Mesothelial cell of epicardium (in vitro differentiated cells): ENCODE measurements at regions not wholly inside any gene's neighbourhood (a gene's known extent, or its start where the extent isn't known, plus 50 kb on each side); places are given as distances from the start of the nearest gene placed in this dataset.
A peak's percentile ranks its signal among the peaks of the same experiment; 100 is the strongest.

Source experiments
- DNase-seq, 2 experiments: peaks; one replicate each; pipeline ENCODE4 v3.0.0; 2021; ENCODE audit warnings: low spot score in 2 of 2; ENCODE audit not compliant: unreplicated experiment in 2 of 2
- H3K27ac Mint-ChIP-seq: 2 replicates; pipeline ENCODE4 v1.8.0; 2021; ENCODE audit warnings: mixed read lengths
- H3K27me3 Mint-ChIP-seq: 2 replicates; pipeline ENCODE4 v1.8.0; 2021; ENCODE audit warnings: low read depth, mixed read lengths
- H3K36me3 Mint-ChIP-seq: 2 replicates; pipeline ENCODE4 v1.8.0; 2021; ENCODE audit warnings: mixed read lengths
- H3K4me1 Mint-ChIP-seq: 2 replicates; pipeline ENCODE4 v1.8.0; 2021; ENCODE audit warnings: mixed read lengths
- H3K4me3 Mint-ChIP-seq: 2 replicates; pipeline ENCODE4 v1.8.0; 2021; ENCODE audit warnings: mild to moderate bottlenecking, moderate library complexity, mixed read lengths
- H3K9me3 Mint-ChIP-seq: 2 replicates; pipeline ENCODE4 v1.8.0; 2021; ENCODE audit warnings: mixed read lengths
- TF ChIP-seq, protein P1 (sequence below): fragments of 200-600 bp; sonication (generic); IDR thresholded peaks from one replicate; pipeline ENCODE4 v1.5.0; 2021; ENCODE audit warnings: antibody characterized with exemption; ENCODE audit not compliant: unreplicated experiment

DNA sequence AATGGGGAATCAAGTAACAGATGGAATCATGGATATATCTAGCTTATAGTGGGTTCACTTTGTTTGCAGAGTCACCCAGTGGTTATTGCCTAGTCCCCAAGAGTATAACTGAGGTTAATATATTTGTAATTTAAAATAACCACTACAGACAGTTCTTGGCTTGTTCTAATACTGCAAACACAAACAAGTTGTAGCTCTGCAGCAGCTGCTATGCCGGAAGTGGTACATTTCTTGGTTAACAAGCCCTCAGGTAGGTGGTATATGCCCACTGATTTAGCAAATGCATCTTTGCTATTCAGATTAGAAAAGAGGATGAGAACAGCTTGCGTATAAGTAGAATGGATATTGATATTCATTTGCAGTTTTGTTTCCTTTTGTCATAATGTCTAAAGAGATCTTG is 984.2 kb downstream of the SQOR start:
- TF ChIP-seq, protein P1, sequence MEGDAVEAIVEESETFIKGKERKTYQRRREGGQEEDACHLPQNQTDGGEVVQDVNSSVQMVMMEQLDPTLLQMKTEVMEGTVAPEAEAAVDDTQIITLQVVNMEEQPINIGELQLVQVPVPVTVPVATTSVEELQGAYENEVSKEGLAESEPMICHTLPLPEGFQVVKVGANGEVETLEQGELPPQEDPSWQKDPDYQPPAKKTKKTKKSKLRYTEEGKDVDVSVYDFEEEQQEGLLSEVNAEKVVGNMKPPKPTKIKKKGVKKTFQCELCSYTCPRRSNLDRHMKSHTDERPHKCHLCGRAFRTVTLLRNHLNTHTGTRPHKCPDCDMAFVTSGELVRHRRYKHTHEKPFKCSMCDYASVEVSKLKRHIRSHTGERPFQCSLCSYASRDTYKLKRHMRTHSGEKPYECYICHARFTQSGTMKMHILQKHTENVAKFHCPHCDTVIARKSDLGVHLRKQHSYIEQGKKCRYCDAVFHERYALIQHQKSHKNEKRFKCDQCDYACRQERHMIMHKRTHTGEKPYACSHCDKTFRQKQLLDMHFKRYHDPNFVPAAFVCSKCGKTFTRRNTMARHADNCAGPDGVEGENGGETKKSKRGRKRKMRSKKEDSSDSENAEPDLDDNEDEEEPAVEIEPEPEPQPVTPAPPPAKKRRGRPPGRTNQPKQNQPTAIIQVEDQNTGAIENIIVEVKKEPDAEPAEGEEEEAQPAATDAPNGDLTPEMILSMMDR = no peak
- Mint-ChIP-seq H3K27me3 (no peaks in the 10 kb centered on the region), H3K4me1 (peaks cover 4% of the 10 kb centered on the region), H3K4me3 (no peak overlapping the region), H3K27ac (no peak overlapping the region), H3K36me3 (no peaks in the 10 kb centered on the region), H3K9me3 (peaks cover 3% of the 10 kb centered on the region)
- DNase-seq = no peak

DNA sequence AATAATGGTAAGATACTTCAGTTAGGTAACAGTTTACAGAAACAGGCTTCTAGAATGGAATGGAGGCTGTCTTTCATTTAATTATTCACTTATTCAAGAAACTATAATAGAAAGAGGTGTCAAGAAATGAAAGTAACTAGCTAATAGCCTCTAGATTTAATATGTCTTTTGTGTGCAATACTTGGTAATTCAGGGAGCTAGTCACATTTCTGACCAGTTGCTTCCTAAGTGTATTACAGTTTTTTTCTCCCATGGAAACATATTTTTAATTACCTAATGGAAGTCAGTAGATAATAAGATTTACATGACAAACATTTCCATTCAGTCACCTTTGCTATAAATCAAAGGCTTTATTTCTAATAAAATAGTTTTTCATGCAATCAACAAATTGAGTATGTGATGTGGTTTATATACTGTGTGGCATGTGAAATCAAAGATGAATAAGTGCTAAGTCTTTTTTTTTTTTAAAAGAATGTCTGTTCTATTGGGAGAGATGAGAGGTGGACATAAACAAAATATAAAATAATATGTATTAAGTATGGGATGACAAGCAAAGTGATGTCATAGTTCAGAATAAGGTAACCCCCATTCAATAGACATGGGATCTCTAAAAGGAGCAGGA is 985.7 kb downstream of the SQOR start:
- Mint-ChIP-seq H3K4me1 (peaks cover 4% of the 10 kb centered on the region), H3K27me3 (no peaks in the 10 kb centered on the region), H3K9me3 (peaks cover 16% of the 10 kb centered on the region), H3K27ac (no peak overlapping the region), H3K4me3 (no peak overlapping the region), H3K36me3 (peaks cover 8% of the 10 kb centered on the region)
- TF ChIP-seq, protein P1 = no peak
- DNase-seq = no peak

DNA sequence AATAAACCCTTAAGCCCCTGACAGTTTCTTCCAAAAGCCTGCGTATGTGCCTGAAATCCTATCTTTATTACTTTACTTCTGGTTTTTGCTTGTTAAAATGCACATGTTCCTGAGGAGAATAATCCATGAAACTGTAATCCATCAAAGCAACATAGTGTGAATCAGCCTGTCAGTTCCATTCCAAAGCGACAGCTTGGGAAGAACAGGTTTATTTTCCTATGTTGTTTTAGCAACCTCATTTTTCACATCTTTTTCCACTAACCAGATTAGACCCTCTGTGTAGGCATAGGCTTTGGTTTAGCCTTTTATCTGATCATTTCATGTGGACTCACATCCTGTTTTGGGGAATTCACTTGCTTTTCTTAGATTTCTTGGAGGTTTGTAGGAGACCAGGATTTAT is 988.0 kb downstream of the SQOR start:
- H3K36me3 Mint-ChIP-seq = peaks cover 13% of the 10 kb centered on the region
- TF ChIP-seq, protein P1 = no peak
- no peak overlapping the region for H3K27ac Mint-ChIP-seq
- peaks cover 34% of the 10 kb centered on the region for H3K9me3 Mint-ChIP-seq
- no peaks in the 10 kb centered on the region for H3K27me3 Mint-ChIP-seq
- peaks cover 4% of the 10 kb centered on the region for H3K4me1 Mint-ChIP-seq
- no peak overlapping the region for H3K4me3 Mint-ChIP-seq
- no peak for DNase-seq

DNA sequence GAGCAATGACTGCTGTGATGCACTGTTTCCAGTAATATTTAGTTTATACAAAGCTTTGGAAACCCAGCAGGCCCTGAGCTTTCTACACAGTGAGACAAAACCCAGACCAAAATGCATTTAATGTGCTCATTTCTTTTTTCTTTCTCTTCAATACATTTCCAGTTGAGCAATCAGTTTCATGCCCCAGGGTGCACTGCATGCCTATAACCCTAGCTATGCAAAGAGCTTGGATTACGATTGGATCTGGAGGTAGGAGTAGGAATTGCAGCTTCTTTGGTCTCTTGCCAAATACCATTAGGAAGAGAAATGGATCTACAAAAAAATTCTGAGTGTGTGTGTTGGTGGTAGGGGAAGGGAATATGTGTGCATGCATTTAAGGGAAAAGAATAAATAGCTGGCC is 1001.4 kb downstream of the SQOR start:
- TF ChIP-seq, protein P1 = no peak
- H3K27ac Mint-ChIP-seq = peak overlapping the region; percentile 83
- no peak overlapping the region for H3K4me3 Mint-ChIP-seq
- H3K27me3 Mint-ChIP-seq = no peaks in the 10 kb centered on the region
- no peaks in the 10 kb centered on the region for H3K9me3 Mint-ChIP-seq
- H3K4me1 Mint-ChIP-seq = peaks cover 30% of the 10 kb centered on the region
- no peaks in the 10 kb centered on the region for H3K36me3 Mint-ChIP-seq
- DNase-seq = no peak

DNA sequence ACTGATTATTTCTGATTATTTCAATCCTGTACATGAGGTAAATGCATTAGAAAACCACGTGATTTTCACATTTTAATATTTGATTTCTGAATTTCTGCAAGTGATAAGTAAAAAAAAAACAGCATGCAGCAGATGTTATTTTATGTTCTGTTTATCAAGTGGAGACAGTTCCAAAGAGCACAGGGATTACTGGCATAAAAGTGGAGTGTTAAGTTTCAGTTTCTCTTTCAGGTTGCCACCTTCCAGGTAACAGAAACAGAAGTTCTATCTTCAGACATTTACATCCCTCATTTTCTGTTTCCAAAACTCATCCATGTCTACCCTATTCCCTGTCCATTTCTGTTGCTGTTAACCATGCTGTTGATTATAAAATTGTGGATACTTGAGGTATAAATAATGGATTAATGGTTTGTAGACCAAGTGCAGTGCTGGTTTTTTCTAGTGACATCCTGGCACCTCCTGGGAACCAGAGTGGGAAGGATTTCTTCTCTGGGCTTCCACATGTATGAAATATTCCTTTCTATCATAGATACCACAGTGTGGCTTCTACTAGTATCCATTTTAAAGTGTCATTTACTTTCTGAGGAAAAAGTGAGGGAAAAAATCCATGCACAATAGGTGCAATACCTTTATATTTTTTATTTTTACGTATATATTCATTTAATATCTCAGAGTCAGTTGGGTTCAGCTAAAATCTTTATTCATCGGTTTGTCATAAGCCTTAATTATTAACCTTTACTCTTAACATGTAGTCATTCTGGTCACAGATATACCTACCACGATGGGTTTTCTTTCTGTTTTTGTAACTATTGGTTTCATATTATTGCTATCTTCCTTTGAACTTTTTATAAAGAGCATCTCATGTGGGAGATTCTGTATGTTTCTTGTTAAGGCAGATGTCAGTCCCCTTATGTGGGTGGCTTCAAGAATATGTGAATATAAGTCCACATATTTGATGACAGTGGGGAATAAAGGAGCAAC is 1010.0 kb downstream of the SQOR start:
- H3K9me3 Mint-ChIP-seq = peaks cover 4% of the 10 kb centered on the region
- H3K27ac Mint-ChIP-seq = no peak overlapping the region
- TF ChIP-seq, protein P1 = no peak

More for the DNA sequence above, 1010.0 kb downstream of the SQOR start:
- H3K4me1 Mint-ChIP-seq = peaks cover 3% of the 10 kb centered on the region
- H3K36me3 Mint-ChIP-seq = no peaks in the 10 kb centered on the region
- no peaks in the 10 kb centered on the region for H3K27me3 Mint-ChIP-seq
- no peak for DNase-seq
- H3K4me3 Mint-ChIP-seq = no peak overlapping the region
